HEK293T (cell line): ENCODE measurements at regions not wholly inside any gene's neighbourhood (a gene's known extent, or its start where the extent isn't known, plus 50 kb on each side); places are given as distances from the start of the nearest gene placed in this dataset.

Experiments used
- ARNT ChIP-seq: fragments of 450-650 bp; IDR thresholded peaks from 2 replicates; pipeline ENCODE4 v1.6.1; 2017; ENCODE audit warnings: mild to moderate bottlenecking
- BHLHE40 ChIP-seq: fragments of 450-650 bp; IDR thresholded peaks from 2 replicates; pipeline ENCODE4 v1.6.1; 2016; ENCODE audit warnings: mild to moderate bottlenecking, moderate library complexity, borderline replicate concordance
- ELF4 ChIP-seq: fragments of 450-650 bp; IDR thresholded peaks from 2 replicates; pipeline ENCODE4 v1.6.1; 2017; ENCODE audit warnings: antibody characterized with exemption
- FOXA1 ChIP-seq: fragments of 450-650 bp; IDR thresholded peaks from 2 replicates; pipeline ENCODE4 v1.6.1; 2016; ENCODE audit warnings: mild to moderate bottlenecking
- FOXK2 ChIP-seq: fragments of 450-650 bp; IDR thresholded peaks from 2 replicates; pipeline ENCODE4 v1.6.1; 2016; ENCODE audit warnings: mild to moderate bottlenecking
- FOXM1 ChIP-seq: fragments of 450-650 bp; IDR thresholded peaks from 2 replicates; pipeline ENCODE4 v1.6.1; 2017; ENCODE audit warnings: mild to moderate bottlenecking, borderline replicate concordance
- HDGF ChIP-seq: fragments of 450-650 bp; IDR thresholded peaks from 2 replicates; pipeline ENCODE4 v1.6.1; 2017; ENCODE audit warnings: antibody characterized with exemption, borderline replicate concordance
- SP1 ChIP-seq: fragments of 450-650 bp; IDR thresholded peaks from 2 replicates; pipeline ENCODE4 v1.6.1; 2017
- SUZ12 ChIP-seq: fragments of 450-650 bp; IDR thresholded peaks from 2 replicates; pipeline ENCODE4 v1.6.1; 2016; ENCODE audit warnings: mild to moderate bottlenecking
- TARDBP ChIP-seq: fragments of 450-650 bp; IDR thresholded peaks from 2 replicates; pipeline ENCODE4 v1.6.1; 2016

DNA sequence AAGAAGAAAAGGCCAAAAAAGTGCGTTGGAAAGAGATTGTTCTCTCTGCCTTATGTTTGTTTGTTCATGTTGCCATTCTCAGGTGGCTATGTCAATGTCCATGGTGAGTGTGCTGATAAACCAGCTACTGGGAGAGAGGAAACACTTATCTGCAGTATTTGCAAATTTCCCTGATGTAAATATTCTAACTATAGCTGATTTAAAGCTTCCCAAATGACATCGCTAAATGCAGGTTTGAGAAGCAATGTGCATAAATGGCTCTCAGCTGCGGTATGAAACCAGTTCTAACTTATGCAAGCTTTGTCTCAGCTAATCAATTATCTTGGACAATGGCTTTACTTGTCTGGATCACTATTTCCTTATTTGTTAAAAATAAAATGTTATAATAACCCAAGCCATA is 312.5 kb upstream of the ANO3 start:
- no peak for TF ChIP-seq BHLHE40
- TF ChIP-seq SP1 = no peak
- TF ChIP-seq TARDBP = no peak
- no peak for TF ChIP-seq ELF4
- TF ChIP-seq ARNT = no peak
- TF ChIP-seq HDGF = no peak
- TF ChIP-seq FOXA1 = no peak
- no peak for TF ChIP-seq FOXK2
- TF ChIP-seq FOXM1 = no peak
- TF ChIP-seq SUZ12 = no peak
